ENCODE measurements at regions not wholly inside any gene's neighbourhood (a gene's known extent, or its start where the extent isn't known, plus 50 kb on each side); places are given as distances from the start of the nearest gene placed in this dataset.

DNA sequence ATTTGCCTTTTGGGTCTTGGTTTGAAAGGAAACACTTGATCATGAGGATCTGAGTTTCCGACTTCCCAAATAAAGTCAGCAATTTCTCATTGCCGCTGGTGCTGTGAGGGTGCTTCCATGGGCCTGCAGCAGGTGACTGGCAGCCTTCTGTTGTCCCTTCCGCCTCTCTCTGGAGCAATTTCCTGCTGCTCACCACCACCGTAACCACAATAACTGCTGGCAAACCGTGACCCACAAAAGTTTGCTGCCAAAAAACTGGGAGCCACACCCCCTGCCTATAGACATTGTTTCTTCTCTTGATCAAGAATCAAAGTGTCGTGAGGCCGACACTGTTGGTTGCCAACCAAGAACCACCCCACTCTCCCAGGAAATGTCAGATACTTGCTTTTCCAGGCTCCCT is 164.0 kb downstream of the NR2F2 start:
- Histone ChIP-seq H3K27me3 (ENCODE audit: control insufficient read depth in 1 of 2, insufficient read depth in 2 of 2, low read length in 2 of 2) (no peaks in the 10 kb centered on the region), H3K36me3 (ENCODE audit: control insufficient read depth in 2 of 2, insufficient read depth in 2 of 2, low read length in 2 of 2) (no peaks in the 10 kb centered on the region), H3K27ac (ENCODE audit: low read length) (no peak overlapping the region), H3K4me1 (ENCODE audit: control insufficient read depth, insufficient read depth, low read length) (no peaks in the 10 kb centered on the region), H3K4me3 (ENCODE audit: low read length in 2 of 2) (no peak overlapping the region), H3K9me3 (ENCODE audit: control insufficient read depth in 2 of 2, low read length in 2 of 2) (no peaks in the 10 kb centered on the region), H3K9ac (ENCODE audit: low read length in 2 of 2) (no peak overlapping the region)

DNA sequence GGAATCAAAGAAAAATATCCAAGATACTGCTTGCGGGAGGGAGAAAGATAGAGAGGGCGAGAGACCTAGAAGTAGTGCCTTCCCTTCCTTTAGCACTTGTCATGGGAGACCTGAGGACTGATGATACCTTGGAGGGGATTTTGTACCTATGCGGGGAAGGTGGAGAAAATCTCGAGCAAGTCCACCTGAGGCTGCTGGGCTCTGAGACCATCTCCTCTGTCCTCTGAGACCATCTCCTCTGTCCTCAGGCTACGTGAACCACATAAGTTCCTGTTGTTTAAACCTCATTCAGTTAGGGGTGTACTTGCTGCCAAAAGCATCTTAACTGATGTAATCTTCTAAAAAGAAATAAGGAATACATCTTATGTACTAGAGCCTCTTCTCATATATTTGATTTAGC is 164.9 kb downstream of the NR2F2 start:
- H3K27ac ChIP-seq (ENCODE audit: low read length): no peak overlapping the region
- H3K4me1 ChIP-seq (ENCODE audit: control insufficient read depth, insufficient read depth, low read length): no peaks in the 10 kb centered on the region
- no peak overlapping the region for H3K4me3 ChIP-seq (ENCODE audit: low read length in 2 of 2)

DNA sequence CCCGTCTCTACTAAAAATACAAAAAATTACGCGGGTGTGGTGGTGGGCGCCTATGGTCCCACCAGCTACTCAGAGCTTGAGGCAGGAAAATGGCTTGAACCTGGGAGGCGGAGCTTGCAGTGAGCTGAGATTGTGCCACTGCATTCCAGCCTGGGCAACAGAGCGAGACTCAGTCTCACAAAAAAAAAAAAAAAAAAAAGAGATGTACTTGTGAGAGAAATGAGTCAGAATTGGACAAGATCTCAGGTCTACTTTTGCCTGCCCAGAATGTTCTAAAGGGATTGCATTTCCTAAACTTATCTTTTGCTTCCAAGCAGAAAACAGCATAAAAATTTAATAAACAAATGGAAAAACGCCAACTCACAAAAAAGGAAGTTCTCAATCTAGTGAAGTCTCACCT is 167.5 kb downstream of the NR2F2 start:
- H3K4me1 ChIP-seq (ENCODE audit: control insufficient read depth, insufficient read depth, low read length): no peaks in the 10 kb centered on the region
- no peak overlapping the region for H3K4me3 ChIP-seq (ENCODE audit: low read length in 2 of 2)
- no peaks in the 10 kb centered on the region for H3K36me3 ChIP-seq (ENCODE audit: control insufficient read depth in 2 of 2, insufficient read depth in 2 of 2, low read length in 2 of 2)
- H3K27ac ChIP-seq (ENCODE audit: low read length): no peak overlapping the region
- no peaks in the 10 kb centered on the region for H3K9me3 ChIP-seq (ENCODE audit: control insufficient read depth in 2 of 2, low read length in 2 of 2)
- no peak overlapping the region for H3K9ac ChIP-seq (ENCODE audit: low read length in 2 of 2)
- H3K27me3 ChIP-seq (ENCODE audit: control insufficient read depth in 1 of 2, insufficient read depth in 2 of 2, low read length in 2 of 2): no peaks in the 10 kb centered on the region

More for the DNA sequence above, 164.9 kb downstream of the NR2F2 start:
- Histone ChIP-seq H3K36me3 (ENCODE audit: control insufficient read depth in 2 of 2, insufficient read depth in 2 of 2, low read length in 2 of 2) (no peaks in the 10 kb centered on the region), H3K9ac (ENCODE audit: low read length in 2 of 2) (no peak overlapping the region), H3K9me3 (ENCODE audit: control insufficient read depth in 2 of 2, low read length in 2 of 2) (no peaks in the 10 kb centered on the region), H3K27me3 (ENCODE audit: control insufficient read depth in 1 of 2, insufficient read depth in 2 of 2, low read length in 2 of 2) (no peaks in the 10 kb centered on the region)

DNA sequence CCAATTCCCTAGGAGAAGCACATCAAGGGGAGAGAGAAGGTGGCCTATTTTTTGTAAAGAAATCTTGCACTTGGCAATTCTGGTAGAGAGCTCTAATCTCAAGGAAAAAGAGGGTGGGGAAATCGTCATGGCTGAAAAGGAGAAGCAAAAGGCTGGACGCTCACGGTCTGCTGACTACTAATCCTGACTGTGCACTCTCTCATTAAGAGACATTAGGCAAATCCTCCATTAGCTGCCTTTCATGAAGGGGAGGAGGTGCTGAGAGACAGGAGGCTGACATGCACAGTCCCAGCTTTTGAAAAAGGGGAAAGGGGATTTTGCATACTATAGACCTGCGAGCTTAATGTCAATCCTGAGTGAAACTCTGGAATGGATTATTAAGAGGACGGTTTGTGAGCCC is 170.0 kb downstream of the NR2F2 start:
- Histone ChIP-seq H3K36me3 (ENCODE audit: control insufficient read depth in 2 of 2, insufficient read depth in 2 of 2, low read length in 2 of 2) (no peaks in the 10 kb centered on the region), H3K27me3 (ENCODE audit: control insufficient read depth in 1 of 2, insufficient read depth in 2 of 2, low read length in 2 of 2) (no peaks in the 10 kb centered on the region), H3K9ac (ENCODE audit: low read length in 2 of 2) (no peak overlapping the region), H3K27ac (ENCODE audit: low read length) (no peak overlapping the region), H3K9me3 (ENCODE audit: control insufficient read depth in 2 of 2, low read length in 2 of 2) (no peaks in the 10 kb centered on the region), H3K4me1 (ENCODE audit: control insufficient read depth, insufficient read depth, low read length) (no peaks in the 10 kb centered on the region), H3K4me3 (ENCODE audit: low read length in 2 of 2) (no peak overlapping the region)

DNA sequence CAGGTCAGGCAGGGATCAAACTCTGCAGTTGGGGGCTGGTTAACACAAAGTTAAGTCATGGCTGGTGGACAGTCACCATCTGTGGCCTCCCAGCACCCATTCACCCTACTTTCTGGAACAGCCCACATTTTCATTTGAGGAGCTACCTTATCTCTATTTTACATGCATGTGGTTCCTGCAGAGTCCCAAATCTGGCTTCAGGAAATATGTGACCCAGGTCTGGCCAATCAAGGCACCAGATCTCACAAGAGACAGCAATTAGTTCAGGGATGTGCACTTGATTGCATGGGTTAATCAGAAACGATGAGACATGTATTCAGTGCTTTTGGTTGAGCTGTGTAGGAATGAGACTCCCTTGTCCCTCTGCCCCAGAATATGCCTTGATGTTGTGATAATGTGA is 170.9 kb downstream of the NR2F2 start:
- no peaks in the 10 kb centered on the region for H3K9me3 ChIP-seq (ENCODE audit: control insufficient read depth in 2 of 2, low read length in 2 of 2)
- no peak overlapping the region for H3K4me3 ChIP-seq (ENCODE audit: low read length in 2 of 2)
- no peaks in the 10 kb centered on the region for H3K36me3 ChIP-seq (ENCODE audit: control insufficient read depth in 2 of 2, insufficient read depth in 2 of 2, low read length in 2 of 2)
- H3K27me3 ChIP-seq (ENCODE audit: control insufficient read depth in 1 of 2, insufficient read depth in 2 of 2, low read length in 2 of 2): no peaks in the 10 kb centered on the region
- H3K9ac ChIP-seq (ENCODE audit: low read length in 2 of 2): no peak overlapping the region
- H3K4me1 ChIP-seq (ENCODE audit: control insufficient read depth, insufficient read depth, low read length): no peaks in the 10 kb centered on the region
- H3K27ac ChIP-seq (ENCODE audit: low read length): no peak overlapping the region

DNA sequence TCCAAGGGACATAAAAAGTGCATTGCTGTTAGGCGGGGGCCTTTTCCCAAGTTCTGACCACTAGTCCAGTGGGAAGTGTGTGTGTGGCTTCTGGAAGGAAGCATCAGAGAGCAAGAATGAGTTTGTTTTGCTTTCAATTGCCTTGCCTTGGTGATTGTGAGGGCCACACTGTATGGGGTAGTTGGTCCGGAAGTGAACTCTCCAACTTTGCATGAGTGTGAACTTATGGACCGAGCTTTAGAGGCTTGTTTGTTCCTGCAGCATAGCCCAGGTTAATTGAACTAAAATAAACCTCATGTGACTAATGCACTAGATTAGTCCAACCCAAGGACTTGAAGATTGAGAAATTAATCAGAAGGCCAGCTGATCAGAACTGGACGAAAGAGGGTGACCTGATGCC is 171.7 kb downstream of the NR2F2 start:
- no peak overlapping the region for H3K9ac ChIP-seq (ENCODE audit: low read length in 2 of 2)
- H3K4me3 ChIP-seq (ENCODE audit: low read length in 2 of 2): no peak overlapping the region
- H3K27ac ChIP-seq (ENCODE audit: low read length): no peak overlapping the region
- H3K9me3 ChIP-seq (ENCODE audit: control insufficient read depth in 2 of 2, low read length in 2 of 2): no peaks in the 10 kb centered on the region
- H3K27me3 ChIP-seq (ENCODE audit: control insufficient read depth in 1 of 2, insufficient read depth in 2 of 2, low read length in 2 of 2): no peaks in the 10 kb centered on the region
- no peaks in the 10 kb centered on the region for H3K36me3 ChIP-seq (ENCODE audit: control insufficient read depth in 2 of 2, insufficient read depth in 2 of 2, low read length in 2 of 2)
- no peaks in the 10 kb centered on the region for H3K4me1 ChIP-seq (ENCODE audit: control insufficient read depth, insufficient read depth, low read length)

DNA sequence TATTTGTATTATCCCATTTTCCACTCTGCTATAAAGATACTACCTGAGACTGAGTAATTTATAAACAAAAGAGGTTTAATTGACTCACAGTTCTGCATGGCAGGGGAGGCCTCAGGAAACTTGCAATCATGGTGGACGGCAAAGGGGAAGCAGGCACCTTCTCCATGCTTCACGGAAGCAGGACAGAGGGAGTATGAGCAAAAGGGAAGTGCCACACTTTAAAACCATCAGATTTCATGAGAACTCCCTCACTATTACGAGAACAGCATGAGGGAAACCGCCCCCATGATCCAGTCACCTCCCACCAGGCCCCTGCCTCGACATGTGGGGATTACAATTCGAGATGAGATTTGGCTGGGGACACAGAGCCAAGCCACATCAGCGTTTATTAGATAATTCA is 172.8 kb downstream of the NR2F2 start:
- H3K4me1 ChIP-seq (ENCODE audit: control insufficient read depth, insufficient read depth, low read length): no peaks in the 10 kb centered on the region
- H3K27ac ChIP-seq (ENCODE audit: low read length): no peak overlapping the region
- H3K27me3 ChIP-seq (ENCODE audit: control insufficient read depth in 1 of 2, insufficient read depth in 2 of 2, low read length in 2 of 2): no peaks in the 10 kb centered on the region
- no peak overlapping the region for H3K9ac ChIP-seq (ENCODE audit: low read length in 2 of 2)
- H3K9me3 ChIP-seq (ENCODE audit: control insufficient read depth in 2 of 2, low read length in 2 of 2): no peaks in the 10 kb centered on the region
- no peak overlapping the region for H3K4me3 ChIP-seq (ENCODE audit: low read length in 2 of 2)
- no peaks in the 10 kb centered on the region for H3K36me3 ChIP-seq (ENCODE audit: control insufficient read depth in 2 of 2, insufficient read depth in 2 of 2, low read length in 2 of 2)

DNA sequence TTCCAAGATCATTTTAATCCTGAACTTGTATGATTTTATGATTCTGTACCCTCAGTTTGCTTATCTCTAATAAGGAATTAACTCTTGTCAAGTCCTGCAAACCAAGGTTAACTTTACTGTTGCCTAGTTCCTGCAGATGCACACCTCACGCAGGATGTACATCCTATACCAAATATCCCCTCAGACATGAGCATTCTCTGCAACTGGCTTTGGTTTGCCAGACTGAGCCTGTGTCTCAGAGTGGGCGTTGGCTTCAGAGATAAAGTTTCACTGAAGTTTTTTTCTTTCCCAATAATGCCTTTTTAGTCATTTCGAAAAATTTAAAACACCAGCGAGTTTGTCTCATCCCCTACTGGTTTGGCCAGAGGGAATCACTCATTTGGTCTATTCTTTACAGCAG is 173.9 kb downstream of the NR2F2 start:
- Histone ChIP-seq H3K27ac (ENCODE audit: low read length) (no peak overlapping the region), H3K9me3 (ENCODE audit: control insufficient read depth in 2 of 2, low read length in 2 of 2) (no peaks in the 10 kb centered on the region), H3K4me3 (ENCODE audit: low read length in 2 of 2) (no peak overlapping the region), H3K4me1 (ENCODE audit: control insufficient read depth, insufficient read depth, low read length) (no peaks in the 10 kb centered on the region), H3K9ac (ENCODE audit: low read length in 2 of 2) (no peak overlapping the region), H3K27me3 (ENCODE audit: control insufficient read depth in 1 of 2, insufficient read depth in 2 of 2, low read length in 2 of 2) (no peaks in the 10 kb centered on the region), H3K36me3 (ENCODE audit: control insufficient read depth in 2 of 2, insufficient read depth in 2 of 2, low read length in 2 of 2) (no peaks in the 10 kb centered on the region)

DNA sequence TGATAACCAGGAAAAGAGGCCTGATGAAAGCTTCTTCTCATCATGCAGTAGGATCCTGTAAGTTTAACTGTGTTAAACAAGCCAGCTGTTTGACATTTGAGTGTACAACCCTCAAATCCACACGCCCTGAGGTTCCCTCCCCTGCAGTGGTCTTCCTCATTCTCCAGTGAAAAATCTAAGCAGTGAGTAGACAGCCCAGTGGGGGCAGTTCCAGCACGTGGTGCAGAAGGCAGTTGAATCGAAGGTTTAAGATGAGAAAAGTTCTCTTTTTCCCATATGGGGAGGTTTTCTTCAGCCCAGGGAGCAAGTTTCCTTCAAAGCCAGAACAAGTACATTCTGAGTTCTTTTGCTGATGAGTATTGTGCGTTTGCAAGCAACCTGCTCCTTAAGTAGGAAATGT is 174.5 kb downstream of the NR2F2 start:
- Histone ChIP-seq H3K4me3 (ENCODE audit: low read length in 2 of 2) (no peak overlapping the region), H3K4me1 (ENCODE audit: control insufficient read depth, insufficient read depth, low read length) (no peaks in the 10 kb centered on the region), H3K27ac (ENCODE audit: low read length) (no peak overlapping the region), H3K9me3 (ENCODE audit: control insufficient read depth in 2 of 2, low read length in 2 of 2) (no peaks in the 10 kb centered on the region), H3K36me3 (ENCODE audit: control insufficient read depth in 2 of 2, insufficient read depth in 2 of 2, low read length in 2 of 2) (no peaks in the 10 kb centered on the region), H3K9ac (ENCODE audit: low read length in 2 of 2) (no peak overlapping the region), H3K27me3 (ENCODE audit: control insufficient read depth in 1 of 2, insufficient read depth in 2 of 2, low read length in 2 of 2) (no peaks in the 10 kb centered on the region)

DNA sequence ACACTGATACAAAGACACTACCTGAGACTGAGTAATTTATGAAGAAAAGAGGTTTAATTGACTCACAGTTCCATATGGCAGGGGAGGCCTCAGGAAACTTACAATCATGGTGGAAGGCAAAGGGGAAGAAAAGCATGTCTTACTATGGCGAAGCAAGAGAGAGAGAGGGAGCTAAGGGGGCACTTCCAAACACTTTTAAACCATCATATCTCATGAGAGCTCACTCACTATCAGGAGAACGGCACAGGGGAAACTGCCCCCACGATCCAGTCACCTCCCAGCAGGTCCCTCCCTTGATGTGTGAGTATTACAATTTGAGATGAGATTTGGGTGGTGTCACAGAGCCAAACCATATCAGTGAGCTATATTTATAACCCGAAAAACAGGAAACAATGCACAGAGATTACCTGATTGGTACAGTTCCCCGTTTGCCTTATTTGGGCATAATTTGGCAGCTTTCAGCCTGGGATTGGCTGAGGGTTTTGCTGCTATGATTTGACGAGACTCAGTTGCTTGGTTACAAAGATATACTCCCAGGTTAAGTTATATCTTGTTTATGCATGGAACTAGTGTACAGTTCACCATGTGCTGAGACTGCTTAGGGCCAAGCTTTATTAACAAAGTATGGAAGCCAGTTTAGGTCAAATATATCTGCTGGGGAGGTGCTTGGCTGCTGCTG is 184.2 kb downstream of the NR2F2 start:
- H3K4me1 ChIP-seq (ENCODE audit: control insufficient read depth, insufficient read depth, low read length): no peaks in the 10 kb centered on the region
- H3K27me3 ChIP-seq (ENCODE audit: control insufficient read depth in 1 of 2, insufficient read depth in 2 of 2, low read length in 2 of 2): no peaks in the 10 kb centered on the region
- H3K27ac ChIP-seq (ENCODE audit: low read length): no peak overlapping the region
- no peaks in the 10 kb centered on the region for H3K9me3 ChIP-seq (ENCODE audit: control insufficient read depth in 2 of 2, low read length in 2 of 2)
- H3K9ac ChIP-seq (ENCODE audit: low read length in 2 of 2): no peak overlapping the region
- no peaks in the 10 kb centered on the region for H3K36me3 ChIP-seq (ENCODE audit: control insufficient read depth in 2 of 2, insufficient read depth in 2 of 2, low read length in 2 of 2)
- H3K4me3 ChIP-seq (ENCODE audit: low read length in 2 of 2): no peak overlapping the region

DNA sequence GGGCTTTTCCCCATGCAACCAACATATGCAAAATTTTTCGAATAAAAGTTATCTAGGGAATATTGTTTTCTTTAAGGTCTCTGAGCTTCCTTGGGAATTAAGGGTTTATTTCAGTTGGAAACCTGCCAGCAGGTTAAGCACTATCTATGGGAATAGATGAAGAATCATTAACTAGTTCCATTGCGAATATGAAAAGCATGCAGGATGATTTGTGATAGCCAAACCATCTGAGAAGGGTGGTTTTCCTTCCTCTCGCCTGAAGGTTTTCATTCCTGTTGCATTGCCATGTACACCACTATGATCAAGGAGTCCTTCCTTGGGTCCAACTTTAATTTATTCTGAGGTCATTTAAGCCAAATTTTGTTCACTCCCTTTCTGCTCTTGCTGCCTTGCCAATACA is 184.9 kb downstream of the NR2F2 start:
- Histone ChIP-seq H3K9ac (ENCODE audit: low read length in 2 of 2) (no peak overlapping the region), H3K27ac (ENCODE audit: low read length) (no peak overlapping the region), H3K4me1 (ENCODE audit: control insufficient read depth, insufficient read depth, low read length) (no peaks in the 10 kb centered on the region), H3K36me3 (ENCODE audit: control insufficient read depth in 2 of 2, insufficient read depth in 2 of 2, low read length in 2 of 2) (no peaks in the 10 kb centered on the region), H3K27me3 (ENCODE audit: control insufficient read depth in 1 of 2, insufficient read depth in 2 of 2, low read length in 2 of 2) (no peaks in the 10 kb centered on the region), H3K4me3 (ENCODE audit: low read length in 2 of 2) (no peak overlapping the region), H3K9me3 (ENCODE audit: control insufficient read depth in 2 of 2, low read length in 2 of 2) (no peaks in the 10 kb centered on the region)
